Kasumi-1 (cell line): ENCODE measurements at regions not wholly inside any gene's neighbourhood (a gene's known extent, or its start where the extent isn't known, plus 50 kb on each side); places are given as distances from the start of the nearest gene placed in this dataset.

Source experiments
- DNase-seq, 2 experiments: peaks; one replicate each; lab custom pipeline; 2025; lab: John Stamatoyannopoulos, UW

DNA sequence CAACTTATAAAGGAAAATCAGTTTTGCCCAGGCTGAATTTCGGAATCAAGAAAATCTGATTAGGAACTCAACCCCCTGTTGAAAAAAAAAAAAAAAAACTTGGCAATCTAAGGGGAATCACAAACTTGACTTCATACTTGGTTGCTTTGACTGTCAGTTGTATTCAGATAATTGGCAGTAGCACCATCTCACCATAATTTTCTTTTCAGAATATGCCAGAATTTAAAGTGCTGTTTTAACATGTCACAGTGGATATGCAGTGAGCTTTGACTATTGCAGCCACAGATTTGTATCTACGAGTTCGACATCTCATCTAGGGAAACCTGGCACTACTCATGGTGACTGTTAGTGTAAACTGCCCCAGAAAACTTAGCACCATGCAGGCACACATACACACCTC lies 761.4 kb upstream of the KLHL29 start:
- DNase-seq, result no peak

- DNase-seq, result no peak
Observed at GRCh38 chr2:22626621-22627020, 758.4 kb upstream of the KLHL29 start.

DNA sequence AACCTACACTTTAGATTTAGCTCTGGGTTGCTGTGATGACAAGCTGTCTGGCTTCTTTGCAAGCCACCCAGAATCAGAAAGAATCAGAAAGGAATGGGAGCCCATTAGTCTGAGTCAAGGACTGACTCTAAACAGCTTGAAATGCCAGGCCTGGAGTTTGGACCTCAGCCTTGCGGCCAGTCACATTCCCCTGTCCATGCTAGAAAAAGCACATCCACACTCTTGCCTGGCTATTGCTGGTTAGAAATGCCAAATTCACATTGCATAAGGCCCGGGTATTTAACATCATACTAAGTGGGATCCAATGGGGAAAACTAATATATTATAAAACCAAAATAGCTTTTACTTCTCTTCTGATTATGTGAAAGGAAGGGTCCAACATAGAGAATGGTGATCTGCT lies 756.8 kb upstream of the KLHL29 start:
- no peak for DNase-seq

- DNase-seq, result no peak
Observed at GRCh38 chr2:22628906-22629305, 756.1 kb upstream of the KLHL29 start.

GRCh38 chr2:22634167-22634566 lies 750.8 kb upstream of the KLHL29 start:
- DNase-seq, result no peak

DNA sequence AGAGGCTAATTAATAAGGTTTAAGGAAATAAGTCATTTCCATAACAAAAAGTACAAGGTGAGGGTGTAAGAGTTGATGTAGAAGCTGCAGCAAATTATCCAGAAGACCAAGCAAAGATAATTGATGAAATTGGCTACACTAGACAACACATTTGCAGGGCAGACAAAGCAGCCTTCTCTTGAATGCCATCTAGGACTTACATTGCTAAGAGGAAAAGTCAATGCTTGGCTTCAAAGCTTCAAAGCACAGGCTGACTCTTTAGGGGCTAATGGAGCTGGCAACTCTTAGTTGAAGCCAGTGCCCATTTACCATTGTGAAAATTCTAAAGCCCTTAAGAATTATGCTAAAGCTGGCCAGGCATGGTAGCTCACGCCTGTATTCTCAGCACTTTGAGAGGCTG lies 728.6 kb upstream of the KLHL29 start:
- DNase-seq, result no peak

DNA sequence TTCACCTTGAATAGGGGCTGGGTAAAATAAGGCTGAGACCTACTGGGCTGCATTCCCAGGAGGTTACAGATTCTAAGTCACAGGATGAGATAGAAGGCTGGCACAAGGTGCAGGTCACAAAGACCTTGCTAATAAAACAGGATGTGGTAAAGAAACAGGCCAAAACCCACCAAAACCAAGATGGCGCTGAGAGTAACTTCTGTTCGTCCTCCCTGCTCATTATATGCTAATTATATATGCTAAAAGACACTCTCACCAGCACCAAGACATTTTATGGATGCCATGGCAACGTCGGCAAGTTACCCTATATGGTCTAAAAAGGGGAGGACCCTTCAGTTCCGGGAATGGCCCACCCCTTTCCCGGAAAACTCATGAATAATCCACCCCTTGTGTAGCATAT lies 711.5 kb upstream of the KLHL29 start:
- DNase-seq, result no peak

- DNase-seq, result no peak
Observed at GRCh38 chr2:22683914-22684313, 701.1 kb upstream of the KLHL29 start.

DNA sequence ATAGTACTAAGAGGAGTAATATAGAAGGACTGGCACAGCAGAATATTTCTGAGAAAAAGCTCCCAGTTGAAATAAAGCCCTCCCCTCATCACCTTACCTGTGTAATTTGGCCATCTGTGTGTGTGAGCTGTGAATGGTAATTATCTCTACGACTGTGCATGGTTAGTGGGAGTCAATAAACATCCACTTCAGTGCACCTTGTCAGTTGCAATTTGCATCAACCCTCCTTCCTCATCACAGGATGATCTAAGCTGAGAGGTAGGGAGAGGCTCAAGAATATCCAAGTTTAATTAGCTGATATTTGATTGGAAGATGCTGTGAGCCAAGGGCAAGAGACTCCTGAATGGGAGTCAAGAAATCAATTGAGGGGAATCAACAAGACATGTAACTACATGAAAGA lies 694.9 kb upstream of the KLHL29 start:
- DNase-seq, result no peak

DNA sequence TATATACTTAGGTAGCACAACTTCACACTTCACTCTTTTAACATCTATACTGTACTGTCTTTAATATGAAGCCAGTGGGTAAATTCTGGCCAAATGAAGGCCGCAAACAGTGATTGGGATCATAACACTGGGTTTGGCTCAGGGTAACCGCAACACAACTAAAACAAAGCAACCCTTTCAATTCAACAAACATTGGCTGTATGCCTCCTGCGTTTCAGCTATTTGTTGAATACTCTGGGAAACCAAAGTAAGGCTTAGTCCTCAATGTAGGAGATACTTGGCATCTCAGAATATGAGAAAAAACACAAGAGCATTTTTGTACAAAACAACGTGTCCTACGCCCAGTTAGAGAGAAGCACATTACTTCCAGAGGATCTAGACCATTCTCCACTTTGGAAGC lies 693.3 kb upstream of the KLHL29 start:
- DNase-seq, result no peak

- DNase-seq, result no peak
Observed at GRCh38 chr2:22692746-22693145, 692.2 kb upstream of the KLHL29 start.

- DNase-seq, result no peak
Observed at GRCh38 chr2:22694300-22694699, 690.7 kb upstream of the KLHL29 start.

GRCh38 chr2:22694856-22695255 lies 690.1 kb upstream of the KLHL29 start:
- no peak for DNase-seq

- no peak for DNase-seq
Observed at GRCh38 chr2:22697054-22697788, 687.8 kb upstream of the KLHL29 start.

- no peak for DNase-seq
Observed at GRCh38 chr2:22701561-22702160, 683.3 kb upstream of the KLHL29 start.

DNA sequence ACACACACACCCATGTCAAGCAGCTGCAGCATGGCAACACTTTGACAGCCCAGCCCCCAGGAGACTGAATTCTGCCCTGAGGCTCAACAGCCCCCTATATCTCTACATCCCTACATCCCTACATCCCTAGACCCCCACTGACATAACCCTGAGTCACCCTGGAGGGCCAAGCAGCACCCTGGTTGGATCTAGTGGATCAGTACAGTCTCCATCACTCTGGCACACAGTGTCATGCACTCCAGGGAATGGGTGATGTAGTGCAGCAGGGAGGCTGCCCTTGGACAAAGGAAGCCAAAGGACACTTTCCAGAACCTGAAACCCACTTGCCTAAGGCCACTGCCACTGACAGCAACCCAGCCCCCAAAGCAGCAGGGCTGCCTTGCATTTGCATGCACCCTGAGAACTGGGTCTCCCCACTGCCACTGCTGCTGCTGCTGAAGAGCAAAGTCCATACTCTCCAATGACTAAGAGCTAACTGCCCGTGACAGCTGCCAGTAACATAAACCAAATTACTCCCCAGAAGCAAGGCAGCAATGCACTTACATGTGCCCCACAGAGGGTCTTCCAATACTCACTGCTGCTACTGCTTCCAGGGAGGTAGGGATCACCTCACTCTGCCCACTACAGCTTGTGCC lies 681.6 kb upstream of the KLHL29 start:
- no peak for DNase-seq

GRCh38 chr2:22719396-22719795 lies 665.6 kb upstream of the KLHL29 start:
- no peak for DNase-seq

DNA sequence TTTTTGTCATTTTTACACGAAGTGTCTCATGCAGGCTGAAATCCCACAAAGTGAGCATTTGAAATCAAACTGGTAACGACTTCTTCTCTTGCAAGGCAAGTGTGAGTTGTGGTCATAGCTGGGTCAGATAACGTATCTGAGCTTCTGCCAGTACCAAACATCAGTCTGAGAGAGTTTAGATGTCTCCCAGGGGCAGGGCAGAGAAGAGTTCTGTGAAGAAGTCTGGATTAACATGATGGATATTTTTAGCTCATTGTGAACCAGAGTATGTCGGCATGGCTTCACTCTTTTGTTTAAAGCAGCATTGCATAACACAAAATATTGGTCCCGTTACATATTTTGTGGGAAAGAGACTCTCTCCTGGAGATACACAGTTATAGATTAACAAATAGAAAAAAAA lies 655.5 kb upstream of the KLHL29 start:
- no peak for DNase-seq

DNA sequence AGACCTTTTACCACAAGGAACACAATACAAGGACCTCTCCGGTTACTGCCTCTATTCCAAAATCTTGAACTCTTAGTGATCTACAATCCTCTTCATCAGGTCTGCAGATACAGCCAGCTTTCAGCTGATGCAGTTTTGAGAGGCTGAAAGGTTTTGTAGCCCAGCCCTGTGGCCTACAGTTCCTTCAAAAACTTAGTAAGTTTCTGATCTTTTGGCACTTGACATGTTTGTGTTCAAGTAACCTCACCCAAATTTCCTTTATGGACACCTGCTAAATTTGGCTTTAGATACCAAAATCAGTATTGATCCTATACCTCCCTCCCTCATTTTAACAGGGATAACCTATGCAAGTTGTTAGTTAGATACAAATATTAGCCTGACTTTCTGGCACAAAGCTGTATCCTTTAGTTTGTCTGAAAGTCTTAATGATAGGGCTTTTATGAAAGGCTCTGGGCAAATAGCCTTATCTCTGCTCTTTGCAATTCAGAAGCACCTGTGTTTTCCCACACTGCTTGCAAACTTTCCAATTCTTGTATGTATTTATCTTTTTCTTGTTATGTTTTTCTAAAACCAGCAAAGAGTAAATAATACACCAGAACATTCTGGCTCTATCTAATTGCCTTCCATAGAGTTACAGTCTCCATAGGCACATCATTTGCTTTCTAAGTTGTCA lies 650.5 kb upstream of the KLHL29 start:
- DNase-seq, result no peak

DNA sequence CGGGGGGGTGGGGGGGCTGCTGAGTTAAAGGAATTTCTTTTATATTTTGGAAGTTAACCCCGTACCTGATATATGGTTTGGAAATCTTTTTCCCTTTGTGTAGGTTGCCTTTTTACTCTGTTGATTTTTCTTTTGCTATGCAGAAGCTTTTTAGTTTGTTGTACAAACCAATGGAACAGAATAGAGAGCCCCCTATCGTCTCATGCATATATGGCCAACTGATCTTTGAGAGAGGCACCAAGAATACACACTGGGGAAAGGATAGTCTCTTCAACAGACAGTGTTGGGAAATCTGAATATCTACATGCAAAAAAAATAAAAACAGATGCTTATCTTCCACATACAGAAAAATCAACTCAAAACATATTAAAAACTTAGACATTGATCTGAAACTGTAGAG lies 647.8 kb upstream of the KLHL29 start:
- DNase-seq, result no peak

DNA sequence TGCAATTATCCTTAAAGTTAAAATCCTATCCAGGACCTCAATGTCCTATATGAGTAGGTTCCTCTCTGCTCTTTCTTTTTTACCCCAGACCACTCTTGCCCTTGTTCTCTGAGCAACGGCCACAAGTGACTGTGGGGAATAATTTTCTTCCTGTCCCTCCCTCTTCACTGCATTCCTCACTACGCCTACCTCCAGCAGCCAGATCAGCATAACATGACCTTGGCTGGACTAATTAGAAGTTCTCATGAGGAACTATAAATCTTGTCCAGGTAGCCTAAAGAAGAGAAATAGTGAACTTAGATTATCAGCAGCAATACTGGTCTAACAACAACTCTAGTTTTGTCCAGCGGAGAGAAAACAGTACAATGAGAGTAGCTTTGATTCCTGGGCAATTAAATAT lies 643.8 kb upstream of the KLHL29 start:
- no peak for DNase-seq

- DNase-seq, result no peak
Observed at GRCh38 chr2:22748909-22749308, 636.1 kb upstream of the KLHL29 start.

- no peak for DNase-seq
Observed at GRCh38 chr2:22753476-22753875, 631.5 kb upstream of the KLHL29 start.
